GM12873 (cell line): ENCODE measurements at regions not wholly inside any gene's neighbourhood (a gene's known extent, or its start where the extent isn't known, plus 50 kb on each side); places are given as distances from the start of the nearest gene placed in this dataset.

ENCODE experiments used
- CTCF ChIP-seq: IDR thresholded peaks from 2 replicates; pipeline ENCODE4 v1.5.1; 2012; ENCODE audit warnings: low read depth, mild to moderate bottlenecking, moderate library complexity, low read length, control low read depth; ENCODE audit not compliant: insufficient read depth; ENCODE audit errors: missing control alignments

GRCh38 chr1:230555814-230556213 is 86.5 kb upstream of the COG2 start:
- no peak for TF ChIP-seq CTCF

DNA sequence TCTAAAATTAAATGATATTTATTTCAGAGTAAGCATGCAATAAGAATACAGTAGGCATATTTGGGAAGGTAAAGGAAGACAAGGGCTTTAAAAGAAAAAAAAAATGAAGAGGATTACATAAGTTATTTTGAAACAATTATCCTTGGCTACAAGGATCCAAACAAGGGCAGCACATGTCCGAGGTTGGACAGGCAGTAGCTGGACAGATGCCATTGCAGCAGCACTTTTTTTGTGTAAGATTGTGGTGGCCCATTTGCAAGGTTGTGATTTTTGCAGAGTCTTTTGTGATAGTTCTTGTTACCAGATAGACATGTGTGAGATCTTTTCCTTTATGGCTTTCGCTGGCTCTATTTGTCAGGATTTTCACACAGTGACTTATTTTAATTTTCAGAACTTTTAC is 89.4 kb upstream of the COG2 start:
- TF ChIP-seq CTCF = no peak

DNA sequence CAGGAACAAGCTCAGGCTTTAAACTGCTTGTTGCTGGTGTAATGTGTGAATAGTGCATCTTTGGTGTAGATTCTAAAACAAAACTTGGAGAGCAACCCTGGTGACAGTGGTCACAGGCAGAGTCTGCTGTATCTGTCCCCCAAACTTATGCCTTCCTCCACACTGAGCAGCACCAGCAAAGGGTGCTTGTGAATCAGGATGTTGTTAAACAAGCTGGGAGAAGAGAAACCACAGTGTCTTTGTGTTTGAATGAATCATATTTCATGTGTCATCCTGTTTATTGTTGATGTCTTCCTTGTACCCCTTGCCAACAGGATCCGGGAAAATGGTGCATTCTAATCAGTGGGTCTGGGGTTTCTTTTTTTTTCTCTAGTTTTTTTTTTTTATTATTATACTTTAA is 91.9 kb upstream of the COG2 start:
- TF ChIP-seq CTCF = no peak

DNA sequence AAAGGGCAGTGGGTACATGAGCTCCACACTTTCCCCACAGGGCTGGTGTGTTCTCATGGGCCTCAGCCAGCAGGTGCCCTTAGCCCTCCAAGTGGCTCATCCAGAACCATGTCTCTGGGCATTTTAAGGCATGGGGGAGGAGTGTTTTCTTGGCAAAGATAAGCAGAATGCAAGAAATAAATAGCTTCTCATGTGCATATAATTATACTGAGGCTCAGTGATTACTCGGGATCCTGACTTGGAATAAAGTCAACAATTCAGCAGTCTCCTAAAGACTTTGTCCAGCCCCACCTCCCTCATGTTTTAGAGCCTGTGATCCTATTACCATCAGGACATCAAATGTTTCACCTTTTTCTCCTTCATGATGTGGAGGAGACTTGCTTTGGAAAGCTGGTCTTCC is 92.7 kb upstream of the COG2 start:
- no peak for TF ChIP-seq CTCF

GRCh38 chr1:230548997-230549396 is 93.3 kb upstream of the COG2 start:
- TF ChIP-seq CTCF = no peak

- TF ChIP-seq CTCF = no peak
Observed at GRCh38 chr1:230548357-230548756, 93.9 kb upstream of the COG2 start.

DNA sequence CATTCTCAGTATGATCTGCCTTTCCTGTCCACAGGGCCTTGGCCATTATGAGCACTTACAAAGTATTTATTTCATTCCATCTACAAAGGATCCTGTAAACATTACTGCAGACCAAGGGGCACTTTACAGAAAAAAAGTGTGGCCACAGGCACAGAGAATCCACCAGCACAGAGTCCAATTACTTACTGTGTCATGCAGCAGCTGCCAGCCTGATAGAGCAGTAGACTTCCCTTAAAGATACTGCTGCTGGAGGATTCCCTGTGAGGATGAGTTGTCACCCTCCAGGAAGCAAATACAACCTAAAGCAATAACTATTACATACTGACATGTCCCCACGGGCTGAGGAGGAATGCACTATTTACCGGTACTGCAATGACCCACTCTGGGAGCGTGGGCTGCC is 97.1 kb upstream of the COG2 start:
- TF ChIP-seq CTCF = no peak

GRCh38 chr1:230544758-230545157 is 97.5 kb upstream of the COG2 start:
- no peak for TF ChIP-seq CTCF
